Mesendoderm (in vitro differentiated cells): ENCODE measurements at regions not wholly inside any gene's neighbourhood (a gene's known extent, or its start where the extent isn't known, plus 50 kb on each side); places are given as distances from the start of the nearest gene placed in this dataset.
"Not testable (repeated sequence)": the region's sequence is repeated elsewhere in the genome, so short reads cannot be mapped to it uniquely, and the experiment has no call there.

Source experiments
- DNase-seq: peaks from one replicate; pipeline ENCODE4 v3.0.0; 2013
- H2AK5ac ChIP-seq: 2 replicates; pipeline ENCODE4 v1.6.1; 2013; ENCODE audit warnings: low read length, inconsistent platforms
- H2BK120ac ChIP-seq: 2 replicates; pipeline ENCODE4 v1.6.1; 2013; ENCODE audit warnings: low read depth, mild to moderate bottlenecking, low read length, moderate library complexity, mixed read lengths
- H2BK15ac ChIP-seq: replicated peaks from 2 replicates; pipeline ENCODE4 v1.6.1; 2013; ENCODE audit warnings: low read depth, mild to moderate bottlenecking, moderate library complexity
- H2BK5ac ChIP-seq: 2 replicates; pipeline ENCODE4 v1.6.1; 2013; ENCODE audit warnings: low read length, inconsistent platforms
- H3K18ac ChIP-seq: 2 replicates; pipeline ENCODE4 v1.6.1; 2013; ENCODE audit warnings: mild to moderate bottlenecking, low read length, mixed read lengths
- H3K23ac ChIP-seq: one replicate; pipeline ENCODE4 v1.6.1; 2013; ENCODE audit warnings: low read length
- H3K27ac ChIP-seq: 2 replicates; pipeline ENCODE4 v1.5.1; 2013; ENCODE audit warnings: low read depth, mild to moderate bottlenecking, inconsistent platforms, low read length, moderate library complexity
- H3K27me3 ChIP-seq: 2 replicates; pipeline ENCODE4 v1.6.1; 2013; ENCODE audit warnings: low read length, control low read depth, mild to moderate bottlenecking, inconsistent platforms; ENCODE audit not compliant: insufficient read depth, poor library complexity
- H3K36me3 ChIP-seq: 2 replicates; pipeline ENCODE4 v1.6.1; 2013; ENCODE audit warnings: low read length, inconsistent platforms; ENCODE audit not compliant: control insufficient read depth, insufficient read depth
- H3K4ac ChIP-seq: one replicate; pipeline ENCODE4 v1.6.1; 2013; ENCODE audit warnings: low read depth, mild to moderate bottlenecking, low read length, moderate library complexity
- H3K4me1 ChIP-seq: 2 replicates; pipeline ENCODE4 v1.6.1; 2013; ENCODE audit warnings: low read depth, low read length, inconsistent platforms; ENCODE audit not compliant: control insufficient read depth
- H3K4me2 ChIP-seq: 2 replicates; pipeline ENCODE4 v1.6.1; 2013; ENCODE audit warnings: low read length
- H3K4me3 ChIP-seq: 2 replicates; pipeline ENCODE4 v1.5.1; 2013; ENCODE audit warnings: mild to moderate bottlenecking, low read length
- H3K56ac ChIP-seq: one replicate; pipeline ENCODE4 v1.6.1; 2013; ENCODE audit warnings: low read length
- H3K79me1 ChIP-seq: 2 replicates; pipeline ENCODE4 v1.6.1; 2013; ENCODE audit warnings: low read length, inconsistent platforms
- H3K79me2 ChIP-seq: 2 replicates; pipeline ENCODE4 v1.6.1; 2013; ENCODE audit warnings: mild to moderate bottlenecking, low read length; ENCODE audit not compliant: control insufficient read depth, insufficient read depth
- H3K9ac ChIP-seq: 2 replicates; pipeline ENCODE4 v1.6.1; 2013; ENCODE audit warnings: low read length, inconsistent platforms
- H4K5ac ChIP-seq: one replicate; pipeline ENCODE4 v1.6.1; 2013; ENCODE audit warnings: low read length
- H4K8ac ChIP-seq: one replicate; pipeline ENCODE4 v1.6.1; 2013; ENCODE audit warnings: low read depth, mild to moderate bottlenecking, control low read depth, low read length, moderate library complexity
- WGBS: extraction: QIAGEN DNeasy Blood & Tissue Kit; methylation state at CpG from one replicate; pipeline ENCODE4 v1.1.7; 2013; ENCODE audit warnings: low lambda C conversion rate, missing lambda C conversion rate; ENCODE audit not compliant: insufficient coverage; ENCODE audit errors: extremely low coverage; 5-methylcytosine and 5-hydroxymethylcytosine counted together

DNA sequence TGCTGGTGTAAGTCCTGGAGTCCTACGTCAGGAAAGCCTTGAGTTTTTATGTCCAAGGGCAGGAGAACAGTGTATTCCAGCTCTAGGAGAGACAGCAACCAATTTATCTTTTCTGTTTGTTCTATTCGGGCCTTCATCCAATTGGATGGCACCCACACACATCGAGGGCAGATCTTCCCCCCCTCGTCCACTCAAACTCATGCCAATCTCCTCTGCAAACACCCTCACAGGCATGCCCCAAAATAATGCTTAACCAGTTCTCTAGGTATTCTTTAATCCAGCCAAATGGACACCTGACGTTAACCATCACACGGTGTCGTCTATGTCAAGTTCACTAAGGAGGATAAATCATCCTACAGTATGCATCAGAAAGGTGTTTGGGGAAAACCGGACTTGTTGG is 102.5 kb upstream of the TRPM1 start:
- WGBS: no CpG with 5 or more reads among the region's 8 CpGs
- no peak for DNase-seq

DNA sequence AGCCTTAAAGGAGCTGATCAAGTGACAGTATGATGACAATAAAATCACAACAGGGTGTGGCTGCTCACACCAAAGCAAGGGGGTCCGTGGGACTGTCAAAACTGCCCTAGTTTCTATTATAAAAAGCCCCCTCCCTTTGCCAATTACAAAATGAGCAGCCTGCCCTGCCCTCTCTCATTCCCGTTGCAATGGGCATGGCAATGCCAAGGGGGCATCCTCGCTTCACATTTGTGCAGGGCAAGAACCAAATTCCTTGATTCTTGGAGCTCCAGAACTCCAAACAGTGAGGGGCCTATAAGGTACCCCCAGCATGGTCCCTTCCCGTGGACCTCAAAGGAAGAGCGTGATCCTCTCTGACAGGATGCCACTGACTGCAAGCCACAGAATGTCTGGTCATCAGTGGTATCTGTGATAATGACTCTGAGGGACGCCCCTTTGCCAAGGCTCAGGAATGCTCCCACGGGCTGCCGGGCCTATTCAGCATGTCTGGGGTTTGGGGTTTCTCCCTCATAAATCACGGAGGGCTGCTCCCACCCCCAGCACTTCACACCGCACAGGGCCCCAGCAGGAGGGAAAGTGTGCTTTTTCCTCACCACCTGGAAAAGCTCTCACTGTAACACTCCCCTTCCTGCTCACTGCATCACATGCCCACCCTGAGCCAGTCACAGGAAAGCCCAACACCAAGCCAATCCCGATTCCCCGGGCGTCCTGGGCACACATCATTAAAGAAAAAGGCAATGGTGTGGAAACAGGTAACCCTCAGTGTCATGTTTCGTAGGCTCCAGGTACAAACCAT is 105.1 kb upstream of the TRPM1 start:
- no CpG with 5 or more reads among the region's 14 CpGs for WGBS
- Histone ChIP-seq H3K4me2 (no peak overlapping the region), H3K4ac (no peak overlapping the region), H3K79me1 (no peaks in the 10 kb centered on the region), H2AK5ac (no peak overlapping the region), H4K5ac (no peak overlapping the region), H3K36me3 (no peaks in the 10 kb centered on the region), H2BK15ac (no peak overlapping the region), H3K27ac (no peak overlapping the region), H3K79me2 (no peaks in the 10 kb centered on the region), H3K56ac (no peak overlapping the region), H4K8ac (no peak overlapping the region), H2BK5ac (no peak overlapping the region), H2BK120ac (no peak overlapping the region), H3K4me1 (no peaks in the 10 kb centered on the region), H3K23ac (no peak overlapping the region), H3K4me3 (no peak overlapping the region), H3K27me3 (no peaks in the 10 kb centered on the region), H3K18ac (no peak overlapping the region), H3K9ac (no peak overlapping the region)
- no peak for DNase-seq

More for the DNA sequence above, 102.5 kb upstream of the TRPM1 start:
- Histone ChIP-seq H3K79me2 (no peaks in the 10 kb centered on the region), H2BK5ac (no peak overlapping the region), H3K36me3 (no peaks in the 10 kb centered on the region), H3K4ac (no peak overlapping the region), H4K8ac (no peak overlapping the region), H3K4me2 (no peak overlapping the region), H3K23ac (no peak overlapping the region), H3K27ac (no peak overlapping the region), H3K79me1 (no peaks in the 10 kb centered on the region), H2AK5ac (no peak overlapping the region), H3K56ac (no peak overlapping the region), H3K4me1 (no peaks in the 10 kb centered on the region), H3K18ac (no peak overlapping the region), H2BK120ac (no peak overlapping the region), H4K5ac (no peak overlapping the region), H3K9ac (no peak overlapping the region), H3K27me3 (no peaks in the 10 kb centered on the region), H3K4me3 (no peak overlapping the region), H2BK15ac (no peak overlapping the region)

DNA sequence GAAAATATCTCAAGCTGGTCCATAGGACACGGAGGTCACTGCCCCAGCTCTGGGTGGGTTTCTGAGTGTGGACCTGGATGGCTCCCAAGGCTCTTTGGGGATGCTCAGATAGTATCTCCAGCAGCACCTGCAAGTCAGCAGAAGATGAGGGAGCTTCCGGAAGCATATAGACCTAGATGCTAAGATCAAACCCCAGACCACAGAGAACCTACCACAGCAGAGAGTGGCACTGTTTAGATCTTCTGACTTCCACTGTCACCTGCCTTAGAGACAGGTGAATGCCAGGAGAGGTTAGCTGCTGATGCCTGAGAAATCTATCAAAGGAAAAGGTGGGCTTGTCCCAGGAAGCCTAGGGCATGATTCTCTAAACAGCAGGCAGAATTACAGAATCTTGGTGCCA is 105.7 kb upstream of the TRPM1 start:
- Histone ChIP-seq H3K36me3 (no peaks in the 10 kb centered on the region), H2BK120ac (no peak overlapping the region), H2AK5ac (no peak overlapping the region), H3K79me2 (no peaks in the 10 kb centered on the region), H2BK15ac (no peak overlapping the region), H3K56ac (no peak overlapping the region), H3K79me1 (no peaks in the 10 kb centered on the region), H3K4me3 (no peak overlapping the region), H4K5ac (no peak overlapping the region), H3K23ac (no peak overlapping the region), H4K8ac (no peak overlapping the region), H3K4me1 (no peaks in the 10 kb centered on the region), H3K18ac (no peak overlapping the region), H3K9ac (no peak overlapping the region), H2BK5ac (no peak overlapping the region), H3K27me3 (no peaks in the 10 kb centered on the region), H3K4ac (no peak overlapping the region), H3K27ac (no peak overlapping the region), H3K4me2 (no peak overlapping the region)
- no peak for DNase-seq
- WGBS: no CpG with 5 or more reads among the region's 2 CpGs

DNA sequence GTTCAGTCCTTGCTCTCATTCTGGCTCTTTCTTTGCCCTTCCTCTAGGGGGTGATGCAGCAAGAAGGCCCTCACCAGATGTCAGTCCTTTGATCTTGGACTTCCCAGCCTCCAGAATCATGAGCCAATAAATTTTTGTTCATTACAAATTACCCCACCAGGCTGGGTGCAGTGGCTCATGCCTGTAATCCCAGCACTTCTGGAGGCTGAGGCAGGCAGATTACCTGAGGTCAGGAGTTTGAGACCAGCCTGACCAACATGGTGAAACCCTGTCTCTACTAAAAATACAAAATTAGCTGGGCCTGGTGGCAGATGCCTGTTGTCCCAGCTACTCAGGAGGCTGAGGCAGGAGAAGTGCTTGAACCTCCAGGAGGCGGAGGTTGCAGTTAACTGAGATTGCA is 106.3 kb upstream of the TRPM1 start:
- H3K4me2 ChIP-seq, H2BK15ac ChIP-seq, H3K79me1 ChIP-seq, H2AK5ac ChIP-seq, H3K23ac ChIP-seq, H4K5ac ChIP-seq, H2BK120ac ChIP-seq, DNase-seq, H3K4ac ChIP-seq, H3K56ac ChIP-seq, H3K9ac ChIP-seq, H3K27ac ChIP-seq, H2BK5ac ChIP-seq, H3K18ac ChIP-seq, H3K4me1 ChIP-seq, H3K4me3 ChIP-seq, H4K8ac ChIP-seq, H3K27me3 ChIP-seq, H3K36me3 ChIP-seq, H3K79me2 ChIP-seq: not testable (repeated sequence)
- WGBS: no CpG with 5 or more reads among the region's 1 CpG

DNA sequence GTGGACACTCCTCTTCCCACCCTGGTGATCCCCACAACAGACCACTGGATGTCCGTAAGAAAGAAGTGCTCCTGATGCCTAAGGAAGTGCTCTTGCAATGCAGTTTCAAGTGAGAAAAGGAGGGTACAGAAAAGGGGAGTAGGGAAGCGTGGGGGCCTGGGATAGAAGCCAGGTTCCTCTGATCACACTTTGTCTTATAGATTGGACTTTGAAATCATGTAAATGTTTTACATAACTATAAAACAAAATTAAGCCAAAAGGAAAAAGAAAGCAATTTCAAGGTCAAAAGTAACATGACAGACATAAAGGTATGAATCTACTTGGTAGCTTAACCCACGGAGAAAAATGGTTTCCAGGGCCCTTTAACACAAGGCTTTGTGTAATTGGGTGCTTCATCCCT is 107.3 kb upstream of the TRPM1 start:
- Histone ChIP-seq H3K56ac (no peak overlapping the region), H4K5ac (no peak overlapping the region), H2AK5ac (no peak overlapping the region), H3K79me1 (no peaks in the 10 kb centered on the region), H3K36me3 (no peaks in the 10 kb centered on the region), H3K9ac (no peak overlapping the region), H2BK15ac (no peak overlapping the region), H3K4me3 (no peak overlapping the region), H3K27ac (no peak overlapping the region), H2BK120ac (no peak overlapping the region), H3K18ac (no peak overlapping the region), H3K4ac (no peak overlapping the region), H3K4me1 (no peaks in the 10 kb centered on the region), H3K4me2 (no peak overlapping the region), H3K79me2 (no peaks in the 10 kb centered on the region), H2BK5ac (no peak overlapping the region), H4K8ac (no peak overlapping the region), H3K27me3 (no peaks in the 10 kb centered on the region), H3K23ac (no peak overlapping the region)
- no peak for DNase-seq
- WGBS: no CpG with 5 or more reads among the region's 3 CpGs

DNA sequence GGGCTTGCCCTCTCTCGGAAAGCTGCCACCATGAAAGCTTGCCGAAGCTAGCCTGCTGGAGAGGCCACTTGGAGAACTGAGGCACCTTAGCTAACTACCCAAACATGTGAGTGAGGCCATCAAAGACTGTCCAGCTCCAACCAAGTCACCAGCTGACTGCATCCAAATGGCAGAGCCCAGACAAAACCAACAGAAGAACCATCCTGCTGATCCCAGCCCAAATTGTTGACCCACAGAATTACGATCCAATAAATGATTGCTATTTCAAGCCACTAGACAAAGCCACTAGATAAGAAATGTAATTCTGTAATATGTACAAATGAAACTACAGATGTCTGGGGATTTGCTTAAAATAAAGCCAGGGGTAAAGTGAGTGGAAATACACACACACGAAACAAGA is 109.8 kb upstream of the TRPM1 start:
- Histone ChIP-seq H4K8ac (no peak overlapping the region), H3K23ac (no peak overlapping the region), H3K79me1 (no peaks in the 10 kb centered on the region), H3K79me2 (no peaks in the 10 kb centered on the region), H3K4me3 (no peak overlapping the region), H2BK15ac (no peak overlapping the region), H2AK5ac (no peak overlapping the region), H3K4ac (no peak overlapping the region), H3K4me2 (no peak overlapping the region), H4K5ac (no peak overlapping the region), H2BK5ac (no peak overlapping the region), H3K18ac (no peak overlapping the region), H3K56ac (no peak overlapping the region), H3K27ac (no peak overlapping the region), H3K36me3 (no peaks in the 10 kb centered on the region), H3K27me3 (no peaks in the 10 kb centered on the region), H2BK120ac (no peak overlapping the region), H3K9ac (no peak overlapping the region), H3K4me1 (no peaks in the 10 kb centered on the region)
- no CpG with 5 or more reads among the region's 4 CpGs for WGBS
- DNase-seq: no peak
